GM06990 (cell line): ENCODE measurements at regions not wholly inside any gene's neighbourhood (a gene's known extent, or its start where the extent isn't known, plus 50 kb on each side); places are given as distances from the start of the nearest gene placed in this dataset.

Source experiments
- DNase-seq: peaks from one replicate; pipeline ENCODE4 v3.0.0-alpha.2; 2011; ENCODE audit not compliant: insufficient read length; ENCODE audit errors: extremely low read depth
- H3K27me3 ChIP-seq: replicated peaks from 2 replicates; pipeline ENCODE4 v1.6.0; 2011; ENCODE audit warnings: low read length; ENCODE audit not compliant: control insufficient read depth, insufficient read depth
- H3K36me3 ChIP-seq: 2 replicates; pipeline ENCODE4 v1.5.1; 2011; ENCODE audit warnings: low read length; ENCODE audit not compliant: control insufficient read depth, insufficient read depth
- H3K4me3 ChIP-seq: replicated peaks from 2 replicates; pipeline ENCODE4 v1.5.1; 2011; ENCODE audit warnings: low read depth, mild to moderate bottlenecking, control low read depth, low read length
- CTCF ChIP-seq: IDR thresholded peaks from 2 replicates; pipeline ENCODE4 v1.5.1; 2011; ENCODE audit warnings: low read length, control low read depth, mild to moderate bottlenecking, inconsistent platforms; ENCODE audit not compliant: insufficient read depth, poor library complexity, severe bottlenecking

- no peak overlapping the region for H3K4me3 ChIP-seq
- H3K36me3 ChIP-seq = no peaks in the 10 kb centered on the region
- TF ChIP-seq CTCF = no peak
- no peaks in the 10 kb centered on the region for H3K27me3 ChIP-seq
- no peak for DNase-seq
These were observed 162.6 kb upstream of the SGCG start for GRCh38 chr13:23018143-23018542.

GRCh38 chr13:23020246-23020843 lies 160.4 kb upstream of the SGCG start:
- TF ChIP-seq CTCF = peak; percentile 77
- no peaks in the 10 kb centered on the region for H3K36me3 ChIP-seq
- peak; percentile 12 for DNase-seq
- H3K4me3 ChIP-seq = no peak overlapping the region
- H3K27me3 ChIP-seq = no peaks in the 10 kb centered on the region

GRCh38 chr13:23021906-23022305 lies 158.9 kb upstream of the SGCG start:
- Histone ChIP-seq H3K4me3 (no peak overlapping the region), H3K36me3 (no peaks in the 10 kb centered on the region), H3K27me3 (no peaks in the 10 kb centered on the region)
- no peak for DNase-seq
- no peak for TF ChIP-seq CTCF

GRCh38 chr13:23022704-23023103 lies 158.1 kb upstream of the SGCG start:
- Histone ChIP-seq H3K4me3 (no peak overlapping the region), H3K27me3 (no peaks in the 10 kb centered on the region), H3K36me3 (no peaks in the 10 kb centered on the region)
- DNase-seq = no peak
- no peak for TF ChIP-seq CTCF

- H3K4me3 ChIP-seq = no peak overlapping the region
- no peaks in the 10 kb centered on the region for H3K27me3 ChIP-seq
- no peak for TF ChIP-seq CTCF
- H3K36me3 ChIP-seq = no peaks in the 10 kb centered on the region
- no peak for DNase-seq
These were observed 154.7 kb upstream of the SGCG start for GRCh38 chr13:23025864-23026608.
